Stimulated activated CD8-positive, alpha-beta memory T cell treated with anti-CD3 and anti-CD28 coated beads, Interleukin-12 subunit alpha, Interleukin-12 subunit beta, amount 100 ng/mL, for 1 hour (primary cell): ENCODE measurements at regions not wholly inside any gene's neighbourhood (a gene's known extent, or its start where the extent isn't known, plus 50 kb on each side); places are given as distances from the start of the nearest gene placed in this dataset.

Experiments
- DNase-seq: peaks from one replicate; pipeline ENCODE4 v3.0.0-alpha.2; 2020; ENCODE audit warnings: low read depth

DNA sequence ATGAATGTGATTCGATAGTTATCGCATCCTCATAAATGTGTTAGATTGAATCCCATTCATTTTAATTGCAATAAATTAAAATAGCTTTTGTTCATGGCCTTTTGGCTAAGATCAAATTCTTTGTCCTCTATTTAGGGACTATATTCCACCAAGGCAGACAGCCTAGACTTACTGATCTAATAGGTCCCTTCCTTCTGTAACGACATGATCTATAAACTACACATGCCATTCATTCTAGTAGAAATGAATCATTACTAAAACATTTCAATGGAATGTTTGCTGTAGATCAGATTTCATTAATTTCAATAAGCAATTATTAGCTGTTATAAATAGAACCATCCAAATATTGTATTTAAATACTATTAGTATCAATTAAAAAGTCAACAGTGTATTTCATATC, 526.6 kb upstream of the KLHL1 start:
- no peak for DNase-seq

DNA sequence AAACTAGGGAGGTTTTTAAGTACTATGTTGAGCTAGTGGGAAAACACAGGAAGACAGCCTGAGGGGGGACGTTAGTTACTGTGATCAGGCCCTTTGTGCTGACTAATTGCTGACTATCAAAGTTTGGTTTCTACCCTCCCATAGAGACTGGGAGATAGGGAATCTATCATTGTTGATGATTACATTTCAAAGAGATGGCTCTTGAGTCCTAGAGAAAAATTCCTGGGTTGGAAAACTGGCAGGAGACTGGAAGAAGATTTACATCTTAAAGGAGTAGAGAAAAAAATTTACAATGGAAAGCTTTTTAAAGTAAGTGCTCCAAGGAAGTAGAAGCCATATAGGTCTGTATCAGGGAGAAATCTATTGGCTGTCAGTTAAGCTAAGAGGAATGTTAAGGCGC, 522.0 kb upstream of the KLHL1 start:
- no peak for DNase-seq

DNA sequence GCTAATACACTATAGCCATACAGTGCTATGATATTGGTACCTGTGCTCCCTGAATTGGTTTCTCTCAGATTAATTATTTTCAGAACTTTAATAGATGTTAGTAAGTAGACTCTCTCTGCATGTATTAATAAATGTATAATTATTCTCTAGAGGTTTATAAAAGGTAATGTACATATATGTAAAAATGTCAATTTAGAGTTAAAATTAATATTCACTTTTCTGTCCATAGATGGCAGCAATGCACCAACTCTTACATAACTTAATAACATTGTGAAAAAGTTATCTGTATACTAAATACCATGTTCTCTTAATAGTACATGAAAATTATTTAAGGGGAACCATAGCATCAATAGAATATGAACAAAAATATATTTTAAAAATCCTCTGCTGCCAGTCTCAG, 515.0 kb upstream of the KLHL1 start:
- DNase-seq: no peak

- DNase-seq: no peak
Measured at GRCh38 chr13:70622796-70623195, 514.5 kb upstream of the KLHL1 start.

- no peak for DNase-seq
Measured at GRCh38 chr13:70619936-70620335, 511.7 kb upstream of the KLHL1 start.

DNA sequence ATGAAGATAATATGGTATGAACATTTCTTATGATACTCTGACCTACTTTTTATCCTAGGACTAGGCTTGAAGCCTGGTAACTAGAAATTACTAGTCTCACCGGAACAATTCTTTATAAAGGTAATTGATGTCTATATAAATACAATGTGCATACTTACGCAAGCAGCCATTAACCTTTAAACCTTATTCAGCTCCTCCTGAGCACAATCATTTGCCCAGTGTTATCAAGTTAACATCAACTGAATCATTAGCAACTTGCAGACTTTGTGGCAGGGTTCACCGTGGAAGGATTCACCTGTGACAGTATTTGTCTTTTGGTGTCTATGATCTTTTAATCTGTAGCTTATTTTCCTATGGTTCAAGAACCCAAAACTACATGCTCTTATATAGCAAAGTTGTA, 508.6 kb upstream of the KLHL1 start:
- no peak for DNase-seq

DNA sequence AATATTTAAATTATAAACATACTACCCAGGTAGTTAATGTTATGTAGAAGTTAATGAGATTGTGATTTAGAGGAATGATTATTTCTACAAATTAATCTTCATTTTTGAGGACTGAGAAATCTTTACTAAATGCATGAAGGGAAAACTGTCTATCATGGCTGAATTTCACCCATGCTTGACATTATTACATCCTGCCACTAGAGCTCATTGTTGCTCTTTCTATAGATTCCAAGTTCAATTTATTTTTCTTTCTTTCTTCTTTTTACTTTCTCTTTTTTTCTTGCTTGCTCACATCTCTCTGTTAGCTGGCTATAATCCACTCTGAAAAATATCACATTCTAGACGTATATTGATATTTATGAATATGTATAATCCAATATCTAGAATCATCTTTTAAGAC, 505.0 kb upstream of the KLHL1 start:
- no peak for DNase-seq

DNA sequence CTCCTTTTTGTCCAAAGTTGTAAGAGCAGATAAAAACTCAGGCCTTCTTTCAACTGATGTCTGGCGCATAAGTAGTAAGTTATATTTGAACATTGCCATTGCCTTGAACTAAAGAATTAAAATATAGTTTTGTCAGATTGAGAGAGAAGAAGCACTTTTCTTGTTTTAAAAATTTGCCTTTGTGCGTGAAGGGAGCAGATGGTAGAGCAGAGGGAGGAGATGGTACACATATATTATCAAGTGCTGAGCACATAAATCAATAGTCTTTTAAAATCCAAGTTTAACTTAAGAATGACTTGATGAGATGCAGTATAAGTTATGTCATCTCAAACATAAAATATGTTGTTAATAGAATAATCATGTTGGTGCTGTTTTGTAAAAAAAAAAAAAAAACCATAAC, 504.6 kb upstream of the KLHL1 start:
- no peak for DNase-seq

- DNase-seq: no peak
Measured at GRCh38 chr13:70604448-70604847, 496.2 kb upstream of the KLHL1 start.

DNA sequence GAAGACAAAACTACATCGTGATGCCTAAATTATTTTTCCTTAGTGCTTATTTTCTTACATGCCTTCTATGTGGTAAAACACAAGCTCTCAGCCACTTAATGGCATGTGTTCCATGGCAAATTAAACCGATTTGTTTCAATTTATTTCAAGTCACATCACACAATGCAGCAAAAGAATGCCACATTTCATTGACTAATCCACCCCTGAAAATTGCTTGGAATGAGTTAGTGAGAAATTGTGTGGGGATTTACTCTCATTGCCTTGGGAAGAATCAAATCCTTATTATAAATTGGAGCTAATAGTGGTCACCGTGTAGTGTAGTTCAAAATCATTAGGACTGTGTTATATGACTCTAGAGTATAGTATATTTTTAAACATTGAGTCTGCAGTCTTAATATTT, 485.5 kb upstream of the KLHL1 start:
- DNase-seq: no peak

GRCh38 chr13:70585109-70585508, 476.9 kb upstream of the KLHL1 start:
- DNase-seq: no peak

- DNase-seq: no peak
Measured at GRCh38 chr13:70580825-70581224, 472.6 kb upstream of the KLHL1 start.

- no peak for DNase-seq
Measured at GRCh38 chr13:70579941-70580340, 471.7 kb upstream of the KLHL1 start.

GRCh38 chr13:70571221-70571620, 463.0 kb upstream of the KLHL1 start:
- no peak for DNase-seq

GRCh38 chr13:70568571-70568970, 460.3 kb upstream of the KLHL1 start:
- no peak for DNase-seq

DNA sequence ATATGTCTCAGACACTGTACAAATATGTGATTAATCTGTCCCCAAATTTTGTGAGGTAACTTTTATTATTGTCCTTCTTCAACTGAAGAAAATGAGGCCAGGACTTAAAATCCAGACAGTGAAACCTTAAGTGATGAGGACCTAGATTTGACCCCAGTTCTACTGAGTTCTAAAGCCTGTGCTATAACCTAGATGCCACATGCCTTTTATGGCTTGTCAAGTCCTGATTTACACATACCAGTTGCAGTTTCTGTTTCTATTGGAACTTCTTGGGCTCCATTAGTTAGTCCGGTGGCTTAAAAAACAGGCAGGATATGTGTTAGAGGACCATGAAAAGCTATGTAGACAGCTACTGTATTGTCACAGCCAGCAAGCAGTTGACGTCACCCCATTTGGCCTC, 436.5 kb upstream of the KLHL1 start:
- no peak for DNase-seq

GRCh38 chr13:70541451-70541850, 433.2 kb upstream of the KLHL1 start:
- no peak for DNase-seq

- DNase-seq: no peak
Measured at GRCh38 chr13:70534466-70534865, 426.2 kb upstream of the KLHL1 start.

GRCh38 chr13:70529652-70530051, 421.4 kb upstream of the KLHL1 start:
- DNase-seq: no peak

- DNase-seq: no peak
Measured at GRCh38 chr13:70527599-70527998, 419.3 kb upstream of the KLHL1 start.

DNA sequence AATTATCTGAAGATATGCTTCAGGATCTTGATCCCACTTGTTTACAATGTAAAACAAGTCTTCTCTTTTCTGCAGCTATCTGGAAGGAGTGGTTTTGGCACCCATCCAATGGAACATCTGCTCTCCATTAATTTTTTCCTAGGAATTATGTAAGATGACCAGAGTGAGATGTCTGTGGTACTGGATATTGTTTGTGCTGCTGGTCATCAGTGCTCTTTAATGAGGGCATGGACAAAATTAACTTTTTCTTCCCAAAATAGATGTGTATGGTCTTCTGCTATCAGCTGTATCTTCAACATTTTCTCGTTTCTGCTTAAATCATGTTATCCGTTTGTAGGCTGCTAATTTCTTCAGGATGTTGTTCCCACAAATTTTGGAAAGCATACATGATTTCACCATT, 415.4 kb upstream of the KLHL1 start:
- no peak for DNase-seq

- no peak for DNase-seq
Measured at GRCh38 chr13:70520275-70521036, 412.2 kb upstream of the KLHL1 start.

- DNase-seq: no peak
Measured at GRCh38 chr13:70518081-70518480, 409.8 kb upstream of the KLHL1 start.

DNA sequence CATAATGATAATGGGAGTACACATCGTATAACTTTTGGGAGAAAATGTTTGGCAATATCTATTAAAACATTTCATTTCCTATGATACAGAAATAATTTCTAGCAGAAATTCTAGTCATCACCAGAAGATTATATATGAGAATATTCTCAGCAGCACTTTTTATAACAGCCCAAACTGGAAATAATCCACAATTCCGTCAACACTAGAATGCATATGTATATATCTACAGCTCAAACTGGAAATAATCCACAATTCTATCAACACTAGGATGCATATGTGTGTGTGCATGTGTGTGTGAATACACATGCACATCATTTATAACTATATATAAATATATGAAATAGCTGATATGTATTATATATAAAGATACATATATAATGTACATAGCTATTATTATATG, 408.0 kb upstream of the KLHL1 start:
- no peak for DNase-seq
